GM12878 (cell line): ENCODE measurements at regions not wholly inside any gene's neighbourhood (a gene's known extent, or its start where the extent isn't known, plus 50 kb on each side); places are given as distances from the start of the nearest gene placed in this dataset.

Experiments used
- ATAC-seq: fragments of 200-7000 bp; cut with Tn5 transposase; 3 replicates; pipeline ENCODE4 v1.9.1; 2020; ENCODE audit warnings: mild to moderate bottlenecking, moderate library complexity
- BruUV-seq: library from RNA; stranded (reverse); fragments of 400-500 nt; replicated peaks from 2 replicates; lab custom pipeline; 2021; lab: Mats Ljungman, UMichigan
- CTCF ChIA-PET: fragments of 300-600 bp; sonication (Branson Sonifier 250); formaldehyde crosslinking; extraction: SDS; loops from one replicate; lab custom pipeline; 2021; ENCODE audit warnings: inconsistent platforms; lab: Yijun Ruan, JAX
- POLR2A ChIA-PET: fragments of 350-600 bp; formaldehyde crosslinking; extraction: SDS; loops from one replicate; lab custom pipeline; 2021; ENCODE audit warnings: inconsistent platforms; lab: Charles Lee
- RAD21 ChIA-PET: fragments of 300-600 bp; sonication (Branson Sonifier 250); formaldehyde crosslinking; loops from one replicate; lab custom pipeline; 2023; ENCODE audit warnings: antibody characterized with exemption; ENCODE audit not compliant: unreplicated experiment; lab: Charles Lee
- SMC1A ChIA-PET: fragments of 300-600 bp; sonication (Branson Sonifier 250); formaldehyde crosslinking; loops from one replicate; lab custom pipeline; 2023; ENCODE audit not compliant: unreplicated experiment, uncharacterized antibody; lab: Charles Lee
- DNase-seq: peaks from one replicate; pipeline ENCODE4 v3.0.0-alpha.2; 2011; ENCODE audit warnings: low read depth, low spot score
- FAIRE-seq: peaks from 3 replicates; lab custom pipeline; 2011; peaks lifted over from hg19 to GRCh38; lab: Jason Lieb, UNC
- H2AFZ ChIP-seq: 2 replicates; pipeline ENCODE4 v1.6.0; 2011; ENCODE audit warnings: low read depth, low read length, control low read depth; ENCODE audit not compliant: control insufficient read depth
- H3K27ac ChIP-seq: 2 replicates; pipeline ENCODE4 v1.5.1; 2011; ENCODE audit warnings: control low read depth; ENCODE audit not compliant: control insufficient read depth, insufficient read depth
- H3K27me3 ChIP-seq, 2 experiments: replicated peaks in 1 of 2; 2 replicates each; pipeline versions ENCODE4 v1.6.0 to v1.6.1; 2011; ENCODE audit warnings: low read length in 1 of 2; ENCODE audit not compliant: control insufficient read depth in 2 of 2, insufficient read depth in 2 of 2
- H3K36me3 ChIP-seq, 2 experiments: 2 replicates each; pipeline ENCODE4 v1.5.1; 2011; ENCODE audit warnings: low read length in 1 of 2; ENCODE audit not compliant: control insufficient read depth in 2 of 2, insufficient read depth in 2 of 2
- H3K4me1 ChIP-seq: 2 replicates; pipeline ENCODE4 v1.6.1; 2011; ENCODE audit warnings: mild to moderate bottlenecking, low read length, moderate library complexity, mixed read lengths; ENCODE audit not compliant: control insufficient read depth, insufficient read depth
- H3K4me2 ChIP-seq: 2 replicates; pipeline ENCODE4 v1.6.0; 2011; ENCODE audit warnings: control low read depth; ENCODE audit not compliant: control insufficient read depth, insufficient read depth
- H3K4me3 ChIP-seq: fragments of 200-600 bp; sonication (generic); 2 replicates; pipeline ENCODE4 v1.5.1; 2016
- H3K79me2 ChIP-seq: 2 replicates; pipeline ENCODE4 v1.6.0; 2011; ENCODE audit warnings: low read length; ENCODE audit not compliant: control insufficient read depth, insufficient read depth
- H3K9ac ChIP-seq: 2 replicates; pipeline ENCODE4 v1.8.0; 2011; ENCODE audit warnings: low read length, control low read depth, mixed read lengths; ENCODE audit not compliant: control insufficient read depth, insufficient read depth
- H3K9me3 ChIP-seq: replicated peaks from 3 replicates; pipeline ENCODE4 v1.5.1; 2011; ENCODE audit warnings: mild to moderate bottlenecking, low read length; ENCODE audit not compliant: control insufficient read depth, insufficient read depth
- H4K20me1 ChIP-seq: 2 replicates; pipeline ENCODE4 v1.6.0; 2011; ENCODE audit not compliant: control insufficient read depth, insufficient read depth
- ASH2L ChIP-seq: fragments of 300-600, 200-600 bp; sonication (generic); IDR thresholded peaks from 2 replicates; pipeline ENCODE4 v1.6.1; 2017; ENCODE audit warnings: low read depth, mild to moderate bottlenecking, borderline replicate concordance
- BACH1 ChIP-seq: fragments of 450-650 bp; IDR thresholded peaks from 2 replicates; pipeline ENCODE4 v1.6.1; 2017; ENCODE audit warnings: mild to moderate bottlenecking, borderline replicate concordance
- CHD2 ChIP-seq: IDR thresholded peaks from 2 replicates; pipeline ENCODE4 v1.6.1; 2011; ENCODE audit warnings: low read depth, low read length, improper control_type of control experiment, borderline replicate concordance
- CREB1 ChIP-seq: IDR thresholded peaks from 2 replicates; pipeline ENCODE4 v1.6.1; 2012; ENCODE audit warnings: low read depth, mild to moderate bottlenecking, inconsistent platforms
- EZH2 ChIP-seq: IDR thresholded peaks from 2 replicates; pipeline ENCODE4 v1.6.1; 2012; ENCODE audit warnings: low read depth, mild to moderate bottlenecking, control low read depth, inconsistent platforms, low read length, borderline replicate concordance; ENCODE audit not compliant: control insufficient read depth
- GATAD2B ChIP-seq: fragments of 450-650 bp; conservative IDR thresholded peaks from 2 replicates; pipeline ENCODE4 v1.6.1; 2017; ENCODE audit warnings: low read depth, mild to moderate bottlenecking, moderate library complexity
- MEF2A ChIP-seq: IDR thresholded peaks from 2 replicates; pipeline ENCODE4 v1.6.1; 2011; ENCODE audit warnings: low read depth, mild to moderate bottlenecking, low read length, moderate library complexity; ENCODE audit not compliant: insufficient read depth
- PBX3 ChIP-seq: IDR thresholded peaks from 2 replicates; pipeline ENCODE4 v1.6.1; 2011; ENCODE audit warnings: mild to moderate bottlenecking, low read depth, low read length, moderate library complexity; ENCODE audit not compliant: insufficient replicate concordance
- PML ChIP-seq: IDR thresholded peaks from 2 replicates; pipeline ENCODE4 v1.6.1; 2012; ENCODE audit warnings: low read length, inconsistent platforms
- RB1 ChIP-seq: fragments of 450-650 bp; formaldehyde crosslinking; IDR thresholded peaks from 2 replicates; pipeline ENCODE4 v1.6.1; 2017; ENCODE audit warnings: mild to moderate bottlenecking, borderline replicate concordance
- RBBP5 ChIP-seq: fragments of 200-600 bp; sonication (generic); conservative IDR thresholded peaks from 2 replicates; pipeline ENCODE4 v1.6.1; 2016
- RELA ChIP-seq: fragments of 450-650 bp; IDR thresholded peaks from 2 replicates; pipeline ENCODE4 v1.8.0; 2014; ENCODE audit warnings: borderline replicate concordance; ENCODE audit not compliant: partially characterized antibody
- SMARCA5 ChIP-seq: fragments of 450-650 bp; IDR thresholded peaks from 2 replicates; pipeline ENCODE4 v1.6.1; 2017; ENCODE audit warnings: mild to moderate bottlenecking
- STAT1 ChIP-seq: fragments of 450-650 bp; conservative IDR thresholded peaks from 2 replicates; pipeline ENCODE4 v1.6.1; 2014; ENCODE audit warnings: antibody characterized with exemption, mild to moderate bottlenecking
- STAT3 ChIP-seq: IDR thresholded peaks from 2 replicates; pipeline ENCODE4 v1.6.1; 2011; ENCODE audit warnings: low read depth, low read length, improper control_type of control experiment
- TCF7 ChIP-seq: IDR thresholded peaks from 2 replicates; pipeline ENCODE4 v1.6.1; 2014; ENCODE audit warnings: antibody characterized with exemption, borderline replicate concordance
- WGBS: methylation state at CpG from one replicate; pipeline ENCODE4 v1.1.6; 2016; ENCODE audit warnings: low lambda C conversion rate; ENCODE audit not compliant: insufficient replicate concordance, insufficient coverage; ENCODE audit errors: missing lambda C conversion rate; 5-methylcytosine and 5-hydroxymethylcytosine counted together
- in situ Hi-C: fragments of 300-500 bp; cut with MboI; formaldehyde crosslinking; loops from 9 replicates; pipeline ENCODE4 v1.14.3; 2018; ENCODE audit warnings: mixed read lengths
- intact Hi-C: fragments of 100-400 bp; cut with micrococcal nuclease; formaldehyde crosslinking; loops from one replicate; pipeline ENCODE4 v1.14.2; 2022; ENCODE audit not compliant: unreplicated experiment
- TF ChIP-seq, protein P1 (sequence below): IDR thresholded peaks from 2 replicates; pipeline ENCODE4 v1.6.1; 2012; ENCODE audit warnings: low read depth, low read length, improper control_type of control experiment
- TF ChIP-seq, protein P2 (sequence below): IDR thresholded peaks from 2 replicates; pipeline ENCODE4 v1.6.1; 2011; ENCODE audit warnings: borderline replicate concordance, low read depth, mild to moderate bottlenecking, moderate library complexity, mixed read lengths, low read length; ENCODE audit not compliant: insufficient read depth; ENCODE audit errors: extremely low read length

DNA sequence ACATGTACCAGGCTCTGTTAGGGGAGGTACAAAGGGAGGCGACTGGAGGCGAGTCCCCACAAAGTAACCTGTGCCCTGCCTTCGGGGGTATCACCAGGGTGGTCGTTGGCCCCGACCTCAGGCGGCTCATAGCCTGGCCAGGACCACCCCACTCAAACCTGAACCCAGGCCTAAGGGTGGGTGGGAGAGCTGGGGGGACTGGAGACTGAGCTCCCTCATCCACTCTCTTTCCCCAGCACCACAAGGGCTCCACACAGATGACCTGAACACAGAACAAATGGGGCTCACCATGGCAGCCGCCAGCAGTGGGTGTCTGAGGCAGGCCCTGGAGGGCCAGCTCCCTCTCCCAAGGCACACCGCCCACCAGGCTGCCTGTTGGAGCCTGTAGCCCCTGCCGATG, 120.6 kb upstream of the TNRC6C start:
- BruUV-seq = no TSS peak
- ATAC-seq = no peak
- ChIA-PET POLR2A (no interaction called here), RAD21 (no interaction called here), CTCF (no interaction called here)
- no peak for DNase-seq
- FAIRE-seq = no peak
- WGBS = 25% methylated on average over 9 of the region's 9 CpGs
- Histone ChIP-seq H2AFZ (no peak overlapping the region), H4K20me1 (no peaks in the 10 kb centered on the region), H3K27ac (no peak overlapping the region)
- no peak for TF ChIP-seq TCF7
- no peak for TF ChIP-seq ASH2L
- TF ChIP-seq CHD2 = no peak
- TF ChIP-seq, protein P1, sequence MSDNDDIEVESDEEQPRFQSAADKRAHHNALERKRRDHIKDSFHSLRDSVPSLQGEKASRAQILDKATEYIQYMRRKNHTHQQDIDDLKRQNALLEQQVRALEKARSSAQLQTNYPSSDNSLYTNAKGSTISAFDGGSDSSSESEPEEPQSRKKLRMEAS = no peak
- TF ChIP-seq RB1 = no peak
- no peak for TF ChIP-seq STAT1
- no peak for TF ChIP-seq RELA
- TF ChIP-seq MEF2A = no peak
- no peak for TF ChIP-seq GATAD2B
- no peak for TF ChIP-seq PBX3
- TF ChIP-seq SMARCA5 = no peak
- no peak for TF ChIP-seq PML
- TF ChIP-seq BACH1 = no peak
- TF ChIP-seq, protein P2, sequence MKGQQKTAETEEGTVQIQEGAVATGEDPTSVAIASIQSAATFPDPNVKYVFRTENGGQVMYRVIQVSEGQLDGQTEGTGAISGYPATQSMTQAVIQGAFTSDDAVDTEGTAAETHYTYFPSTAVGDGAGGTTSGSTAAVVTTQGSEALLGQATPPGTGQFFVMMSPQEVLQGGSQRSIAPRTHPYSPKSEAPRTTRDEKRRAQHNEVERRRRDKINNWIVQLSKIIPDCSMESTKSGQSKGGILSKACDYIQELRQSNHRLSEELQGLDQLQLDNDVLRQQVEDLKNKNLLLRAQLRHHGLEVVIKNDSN = no peak
- TF ChIP-seq STAT3 = no peak
- no peak for TF ChIP-seq EZH2
- no peak for TF ChIP-seq CREB1
- no peak for TF ChIP-seq RBBP5
- TF ChIP-seq, all 136 proteins: peak for 0
- H3K4me1 ChIP-seq = peaks cover 6% of the 10 kb centered on the region
- H3K9ac ChIP-seq = no peak overlapping the region
- H3K79me2 ChIP-seq = no peaks in the 10 kb centered on the region
- no peak overlapping the region for H3K4me3 ChIP-seq
- H3K36me3 ChIP-seq = no peaks in the 10 kb centered on the region
- SMC1A ChIA-PET = no interaction called here
- intact Hi-C loops (loop anchor here (10.0 kb wide), 1 partner anchor 47 kb away; no protein-coding TSS in a partner anchor), in situ Hi-C loops (no loop called here)
- no peaks in the 10 kb centered on the region; the same call in 2 of the 3 replicates for H3K9me3 ChIP-seq
- H3K27me3 ChIP-seq = no peaks in the 10 kb centered on the region; a peak in 1 of 4 replicates
- no peak overlapping the region for H3K4me2 ChIP-seq
